Stomach (tissue), 8 donors: ENCODE measurements at regions not wholly inside any gene's neighbourhood (a gene's known extent, or its start where the extent isn't known, plus 50 kb on each side); places are given as distances from the start of the nearest gene placed in this dataset.

Source experiments
- DNase-seq, 2 donors: peaks; one replicate each; pipeline versions ENCODE4 v3.0.0 to v3.0.0-alpha.2; 2013 to 2019
- H3K27ac ChIP-seq, 5 donors: fragments of 200-600 bp in 4 of 5; sonication (generic) in 4 of 5; one replicate each; pipeline ENCODE4 v1.5.1; 2013 to 2019; ENCODE audit warnings: mild to moderate bottlenecking in 1 of 5, moderate library complexity in 1 of 5
- H3K27me3 ChIP-seq, 3 donors: fragments of 200-600 bp; sonication (generic); one replicate each; pipeline ENCODE4 v1.5.1; 2017 to 2019; ENCODE audit warnings: mixed run types in 1 of 3
- H3K36me3 ChIP-seq, 4 donors: fragments of 200-600 bp; sonication (generic); 1 replicate in 3 of 4; 2 replicates in 1 of 4; pipeline ENCODE4 v1.5.1; 2016 to 2019
- H3K4me1 ChIP-seq, 4 donors: fragments of 200-600 bp; sonication (generic); one replicate each; pipeline ENCODE4 v1.5.1; 2016 to 2019
- H3K4me3 ChIP-seq, 4 donors: fragments of 200-600 bp; sonication (generic) in 3 of 4; one replicate each; pipeline ENCODE4 v1.5.1; 2016 to 2019; ENCODE audit warnings: mild to moderate bottlenecking in 1 of 4
- H3K9me3 ChIP-seq, 4 donors: fragments of 200-600 bp; sonication (generic); one replicate each; pipeline ENCODE4 v1.5.1; 2016 to 2019
- EP300 ChIP-seq: sonication (generic); formaldehyde crosslinking; IDR thresholded peaks from one replicate; pipeline ENCODE4 v1.6.1; 2017; ENCODE audit warnings: antibody characterized with exemption
- POLR2A ChIP-seq, 4 donors: fragments of 450-650 bp; IDR thresholded peaks; one replicate each; pipeline ENCODE4 v1.6.1; 2016; ENCODE audit warnings: antibody characterized with exemption in 4 of 4, control low read depth in 2 of 4, mild to moderate bottlenecking in 1 of 4, moderate library complexity in 1 of 4
- POLR2AphosphoS5 ChIP-seq, 3 donors: sonication (generic); formaldehyde crosslinking; IDR thresholded peaks; one replicate each; pipeline ENCODE4 v1.6.1; 2016; ENCODE audit warnings: antibody characterized with exemption in 3 of 3
- WGBS, 5 donors: extraction: QIAGEN DNeasy Blood & Tissue Kit in 3 of 5; methylation state at CpG; one replicate each; pipeline versions ENCODE4 v1.1.5 to v1.1.7; 2013 to 2018; 5-methylcytosine and 5-hydroxymethylcytosine counted together
- intact Hi-C: fragments of 100-400 bp; cut with DNase I; formaldehyde crosslinking; loops from one replicate; pipeline ENCODE4 v1.15.1; 2023; ENCODE audit warnings: low total_unique reads
- TF ChIP-seq, protein P1 (sequence below), 7 experiments: fragments of 450-650 bp in 4 of 7; fragments of 200-600 bp in 3 of 7; sonication (generic) in 3 of 7; IDR thresholded peaks; one replicate each; pipeline ENCODE4 v1.5.1; 2016 to 2019; ENCODE audit warnings: antibody characterized with exemption in 7 of 7, control low read depth in 2 of 7, mild to moderate bottlenecking in 1 of 7
- donor health status: healthy with polysubstance abuse.
- donor health status: Bipolar disorder and iron deficiency.
- donor health status: healthy.

DNA sequence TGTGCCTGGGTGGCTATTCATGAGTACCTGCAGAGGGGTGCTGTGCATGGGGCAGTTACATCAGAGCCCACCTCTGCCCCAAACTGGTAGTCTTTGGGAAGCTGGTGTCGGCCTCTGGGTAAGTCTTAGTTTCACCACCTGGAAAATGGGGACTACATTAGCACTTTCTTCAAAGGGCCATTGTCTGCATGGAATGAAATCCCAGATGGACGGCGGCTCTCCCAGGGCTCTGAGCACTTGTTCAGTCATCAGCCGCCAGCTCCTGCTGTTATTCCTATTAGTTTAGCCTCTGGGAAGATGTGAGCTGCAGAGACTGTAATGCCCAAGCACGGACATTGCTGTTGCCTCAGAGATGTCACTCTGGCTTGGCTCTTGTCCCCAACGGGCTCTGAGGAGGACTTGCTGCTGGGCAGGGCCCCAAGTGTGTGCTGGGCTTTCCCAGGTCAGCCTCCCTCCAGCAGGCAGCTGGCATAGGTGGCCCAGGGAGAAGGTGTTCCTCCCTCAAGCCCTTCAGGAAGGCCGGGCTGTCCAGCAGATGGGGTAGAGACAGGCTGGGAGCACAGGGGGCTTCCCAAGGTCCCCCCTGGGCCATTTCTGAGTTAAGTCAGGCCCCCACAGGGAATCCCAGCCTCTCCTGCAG, 268.3 kb downstream of the TFAP2C start:
- Histone ChIP-seq H3K27me3 (peaks cover 0 to 23% (median 0%) of the 10 kb centered on the region in 3 donors), H3K4me3 (no peak overlapping the region), H3K27ac (no peak overlapping the region), H3K9me3 (peaks cover 0 to 14% (median 11%) of the 10 kb centered on the region in 4 donors), H3K4me1 (no peaks in the 10 kb centered on the region), H3K36me3 (no peaks in the 10 kb centered on the region)
- intact Hi-C loops: no loop called here
- no peak for DNase-seq
- WGBS, 5 donors: 51 to 57% (median 54%) methylated on average over 6 to 7 of the region's 7 CpGs
- TF ChIP-seq POLR2A (IDR thresholded peaks at IDR 0.05) (no peak), EP300 (no peak), POLR2AphosphoS5 (IDR thresholded peaks at IDR 0.05) (no peak)
- TF ChIP-seq, protein P1, sequence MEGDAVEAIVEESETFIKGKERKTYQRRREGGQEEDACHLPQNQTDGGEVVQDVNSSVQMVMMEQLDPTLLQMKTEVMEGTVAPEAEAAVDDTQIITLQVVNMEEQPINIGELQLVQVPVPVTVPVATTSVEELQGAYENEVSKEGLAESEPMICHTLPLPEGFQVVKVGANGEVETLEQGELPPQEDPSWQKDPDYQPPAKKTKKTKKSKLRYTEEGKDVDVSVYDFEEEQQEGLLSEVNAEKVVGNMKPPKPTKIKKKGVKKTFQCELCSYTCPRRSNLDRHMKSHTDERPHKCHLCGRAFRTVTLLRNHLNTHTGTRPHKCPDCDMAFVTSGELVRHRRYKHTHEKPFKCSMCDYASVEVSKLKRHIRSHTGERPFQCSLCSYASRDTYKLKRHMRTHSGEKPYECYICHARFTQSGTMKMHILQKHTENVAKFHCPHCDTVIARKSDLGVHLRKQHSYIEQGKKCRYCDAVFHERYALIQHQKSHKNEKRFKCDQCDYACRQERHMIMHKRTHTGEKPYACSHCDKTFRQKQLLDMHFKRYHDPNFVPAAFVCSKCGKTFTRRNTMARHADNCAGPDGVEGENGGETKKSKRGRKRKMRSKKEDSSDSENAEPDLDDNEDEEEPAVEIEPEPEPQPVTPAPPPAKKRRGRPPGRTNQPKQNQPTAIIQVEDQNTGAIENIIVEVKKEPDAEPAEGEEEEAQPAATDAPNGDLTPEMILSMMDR (IDR thresholded peaks at IDR 0.05): no peak

DNA sequence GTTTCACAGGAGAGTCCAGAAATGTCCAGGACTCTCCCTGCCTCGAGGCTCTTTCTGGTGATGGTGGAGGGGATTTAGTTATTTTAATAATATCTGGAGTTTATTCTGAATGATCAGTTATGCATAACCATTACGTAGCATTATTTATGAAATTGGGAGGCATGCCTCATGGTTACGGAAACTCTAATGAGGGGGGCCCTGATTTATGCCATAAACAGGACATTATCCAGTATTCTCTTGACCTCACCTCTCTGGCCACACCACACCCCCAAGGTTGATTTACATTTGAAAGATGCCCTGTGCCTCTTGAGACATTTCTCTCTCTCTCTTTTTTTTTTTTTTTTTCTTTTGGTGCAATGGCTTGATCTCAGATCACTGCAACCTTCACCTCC, 268.8 kb downstream of the TFAP2C start:
- Histone ChIP-seq H3K9me3 (peaks cover 0 to 14% (median 11%) of the 10 kb centered on the region in 4 donors), H3K4me1 (no peaks in the 10 kb centered on the region), H3K27ac (no peak overlapping the region), H3K36me3 (no peaks in the 10 kb centered on the region), H3K27me3 (peaks cover 0 to 23% (median 0%) of the 10 kb centered on the region in 3 donors), H3K4me3 (no peak overlapping the region)
- WGBS, 5 donors: 68 to 86% (median 79%) methylated on average over 3 of the region's 3 CpGs
- TF ChIP-seq EP300 (no peak), POLR2A (IDR thresholded peaks at IDR 0.05) (no peak), POLR2AphosphoS5 (IDR thresholded peaks at IDR 0.05) (no peak)
- TF ChIP-seq, protein P1 (IDR thresholded peaks at IDR 0.05): no peak
- no peak for DNase-seq
- intact Hi-C loops: no loop called here

DNA sequence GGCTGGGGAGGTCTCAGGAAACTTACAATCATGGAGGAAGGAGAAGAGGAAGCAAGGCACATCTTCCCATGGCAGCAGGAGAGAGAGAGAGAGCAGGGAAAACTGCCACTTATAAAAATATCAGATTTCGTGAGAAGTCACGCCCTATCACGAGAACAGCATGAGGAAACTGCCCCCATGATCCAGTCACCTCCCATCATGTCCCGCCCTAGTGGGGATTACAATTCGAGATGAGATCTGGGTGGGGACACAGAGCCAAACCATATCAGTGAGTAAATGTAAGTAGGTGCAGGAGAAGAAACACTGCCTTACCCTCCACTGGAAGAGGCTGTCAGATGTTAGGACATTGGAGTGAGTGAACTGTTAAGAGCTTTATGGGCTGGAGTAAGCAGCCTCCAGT, 270.4 kb downstream of the TFAP2C start:
- 59 to 69% (median 64%) methylated on average over 5 of the region's 5 CpGs for WGBS, 5 donors
- H3K27ac ChIP-seq: no peak overlapping the region
- H3K27me3 ChIP-seq: peaks cover 0 to 23% (median 0%) of the 10 kb centered on the region in 3 donors
- DNase-seq: no peak
- intact Hi-C loops: no loop called here
- no peak for TF ChIP-seq POLR2A (IDR thresholded peaks at IDR 0.05)
- no peak overlapping the region for H3K4me3 ChIP-seq
- no peaks in the 10 kb centered on the region for H3K36me3 ChIP-seq
- no peaks in the 10 kb centered on the region for H3K4me1 ChIP-seq
- H3K9me3 ChIP-seq: peaks cover 0 to 14% (median 11%) of the 10 kb centered on the region in 4 donors

DNA sequence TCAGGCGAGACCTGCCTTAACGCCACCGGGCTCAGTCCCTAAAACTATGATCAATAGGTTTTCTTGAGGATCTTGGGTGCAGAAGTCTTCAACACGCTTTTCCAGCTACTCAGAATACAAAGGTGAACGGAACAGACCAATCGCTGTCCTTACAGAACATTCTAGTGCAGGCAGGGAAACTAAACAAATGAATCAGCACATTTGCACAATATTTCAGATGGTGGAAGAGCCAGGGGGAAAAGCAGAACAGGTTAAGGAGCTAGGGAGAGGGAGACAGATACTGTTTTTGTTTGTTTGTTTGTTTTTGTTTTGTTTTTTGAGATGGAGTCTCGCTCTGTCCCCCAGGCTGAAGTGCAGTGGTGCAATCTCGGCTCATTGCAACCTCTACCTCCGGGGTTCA, 271.1 kb downstream of the TFAP2C start:
- intact Hi-C loops: no loop called here
- H3K9me3 ChIP-seq: peaks cover 0 to 14% (median 11%) of the 10 kb centered on the region in 4 donors
- H3K4me3 ChIP-seq: no peak overlapping the region
- no peaks in the 10 kb centered on the region for H3K36me3 ChIP-seq
- 75 to 81% (median 78%) methylated on average over 9 of the region's 9 CpGs for WGBS, 5 donors
- H3K27me3 ChIP-seq: peaks cover 0 to 23% (median 0%) of the 10 kb centered on the region in 3 donors
- no peaks in the 10 kb centered on the region for H3K4me1 ChIP-seq
- DNase-seq: no peak
- H3K27ac ChIP-seq: no peak overlapping the region
- TF ChIP-seq POLR2AphosphoS5 (IDR thresholded peaks at IDR 0.05) (no peak), POLR2A (IDR thresholded peaks at IDR 0.05) (no peak), EP300 (no peak)
- TF ChIP-seq, protein P1 (IDR thresholded peaks at IDR 0.05): no peak

DNA sequence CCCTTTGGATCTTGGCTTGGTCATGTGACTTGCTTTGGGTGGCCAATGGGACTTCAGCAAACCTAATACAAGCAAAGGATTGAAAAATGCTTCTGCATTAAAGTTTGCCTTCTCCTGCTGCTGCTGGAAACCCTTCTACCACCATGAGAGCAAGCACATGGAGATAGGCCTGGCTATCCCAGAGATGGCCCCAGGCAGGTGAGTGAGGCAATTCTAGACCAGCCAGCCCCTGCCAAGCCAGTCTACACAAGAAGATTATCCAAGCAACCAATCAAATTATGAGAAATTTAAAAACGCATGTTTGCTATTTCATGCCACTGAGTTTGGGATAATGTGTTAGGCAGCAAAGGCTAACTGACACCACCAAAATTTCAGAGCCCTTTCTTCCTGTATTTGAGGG, 274.3 kb downstream of the TFAP2C start:
- DNase-seq: no peak
- peaks cover 0 to 20% (median 11%) of the 10 kb centered on the region in 4 donors for H3K9me3 ChIP-seq
- 0 to 52% (median 20%) methylated on average over 1 of the region's 1 CpG for WGBS, 5 donors
- H3K4me1 ChIP-seq: no peaks in the 10 kb centered on the region
- no peak overlapping the region for H3K27ac ChIP-seq
- intact Hi-C loops: no loop called here
- H3K36me3 ChIP-seq: no peaks in the 10 kb centered on the region
- no peak overlapping the region for H3K4me3 ChIP-seq
- H3K27me3 ChIP-seq: peaks cover 0 to 15% (median 0%) of the 10 kb centered on the region in 3 donors
- TF ChIP-seq, protein P1 (IDR thresholded peaks at IDR 0.05): no peak
- TF ChIP-seq POLR2AphosphoS5 (IDR thresholded peaks at IDR 0.05): no peak
- TF ChIP-seq EP300: no peak
- no peak for TF ChIP-seq POLR2A (IDR thresholded peaks at IDR 0.05)
